Activated CD4-positive, alpha-beta memory T cell treated with anti-CD3 and anti-CD28 coated beads for 36 hours (primary cell): ENCODE measurements at regions not wholly inside any gene's neighbourhood (a gene's known extent, or its start where the extent isn't known, plus 50 kb on each side); places are given as distances from the start of the nearest gene placed in this dataset.
"Not testable (repeated sequence)": the region's sequence is repeated elsewhere in the genome, so short reads cannot be mapped to it uniquely, and the experiment has no call there.

Source experiments
- CTCF ChIA-PET: fragments of 350-600 bp; sonication (Branson Sonifier 250); formaldehyde crosslinking; loops from one replicate; lab custom pipeline; 2021; ENCODE audit warnings: antibody characterized with exemption, inconsistent platforms; lab: Charles Lee
- POLR2A ChIA-PET: fragments of 350-600 bp; sonication (Branson Sonifier 250); formaldehyde crosslinking; loops from one replicate; lab custom pipeline; 2021; ENCODE audit warnings: antibody characterized with exemption; lab: Charles Lee
- DNase-seq: peaks from one replicate; pipeline ENCODE4 v3.0.0-alpha.2; 2020
- H3K27ac Mint-ChIP-seq: one replicate; pipeline ENCODE4 v1.8.0; 2021; ENCODE audit warnings: mixed read lengths
- H3K27me3 Mint-ChIP-seq: one replicate; pipeline ENCODE4 v1.8.0; 2021; ENCODE audit warnings: mixed read lengths
- H3K36me3 Mint-ChIP-seq: one replicate; pipeline ENCODE4 v1.8.0; 2021; ENCODE audit warnings: mixed read lengths
- H3K4me1 Mint-ChIP-seq: one replicate; pipeline ENCODE4 v1.8.0; 2021; ENCODE audit warnings: low read depth, mixed read lengths
- H3K4me3 Mint-ChIP-seq: one replicate; pipeline ENCODE4 v1.8.0; 2021; ENCODE audit warnings: mild to moderate bottlenecking, mixed read lengths
- H3K9me3 Mint-ChIP-seq: one replicate; pipeline ENCODE4 v1.8.0; 2021; ENCODE audit warnings: mixed read lengths
- intact Hi-C: fragments of 100-400 bp; cut with micrococcal nuclease; formaldehyde crosslinking; loops from one replicate; pipeline ENCODE4 v1.15.1; 2023

DNA sequence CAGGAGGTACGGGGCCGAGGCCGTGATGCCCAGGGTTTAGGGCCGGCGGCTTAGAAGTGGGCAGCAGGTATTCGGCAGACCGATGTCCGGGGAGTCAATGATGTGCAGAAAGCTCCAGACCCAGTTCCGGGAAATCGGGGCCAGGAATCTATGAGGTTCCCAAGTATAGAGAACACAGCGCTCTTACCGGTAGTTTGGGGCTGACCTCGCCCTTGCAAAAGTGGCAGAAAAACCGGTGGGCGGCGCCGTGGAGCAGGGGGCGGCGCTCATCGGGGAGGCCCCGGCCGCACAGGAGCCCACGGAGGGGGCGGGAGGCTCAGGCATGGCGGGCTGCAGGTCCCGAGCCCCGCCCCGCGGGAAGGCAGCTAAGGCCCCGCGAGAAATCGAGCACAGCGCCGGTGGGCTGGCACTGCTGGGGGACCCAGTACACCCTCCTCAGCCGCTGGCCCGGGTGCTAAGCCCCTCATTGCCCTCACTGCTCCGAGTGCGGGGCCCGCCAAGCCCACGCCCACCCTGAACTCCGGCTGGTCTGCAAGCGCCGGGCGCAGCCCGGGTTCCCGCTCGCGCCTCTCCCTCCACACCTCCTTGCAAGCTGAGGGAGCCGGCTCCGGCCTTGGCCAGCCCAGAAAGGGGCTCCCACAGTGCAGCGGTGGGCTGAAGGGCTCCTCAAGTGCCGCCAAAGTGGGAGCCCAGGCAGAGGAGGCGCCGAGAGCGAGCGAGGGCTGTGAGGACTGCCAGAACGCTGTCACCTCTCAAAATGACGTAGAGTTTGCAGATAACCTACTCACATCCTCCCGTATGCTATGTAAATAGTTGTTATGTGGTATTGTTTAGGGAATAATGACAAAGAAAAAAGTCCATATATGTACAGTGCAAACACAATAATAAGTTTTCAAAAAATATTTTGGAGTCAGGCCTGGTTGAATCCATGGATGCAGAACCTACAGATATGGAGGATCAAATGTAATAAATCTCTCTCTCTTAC lies 80.6 kb upstream of the NBPF20 start:
- H3K27me3 Mint-ChIP-seq, H3K36me3 Mint-ChIP-seq, DNase-seq, CTCF ChIA-PET, H3K9me3 Mint-ChIP-seq, intact Hi-C loops, H3K27ac Mint-ChIP-seq, POLR2A ChIA-PET, H3K4me3 Mint-ChIP-seq, H3K4me1 Mint-ChIP-seq: not testable (repeated sequence)

DNA sequence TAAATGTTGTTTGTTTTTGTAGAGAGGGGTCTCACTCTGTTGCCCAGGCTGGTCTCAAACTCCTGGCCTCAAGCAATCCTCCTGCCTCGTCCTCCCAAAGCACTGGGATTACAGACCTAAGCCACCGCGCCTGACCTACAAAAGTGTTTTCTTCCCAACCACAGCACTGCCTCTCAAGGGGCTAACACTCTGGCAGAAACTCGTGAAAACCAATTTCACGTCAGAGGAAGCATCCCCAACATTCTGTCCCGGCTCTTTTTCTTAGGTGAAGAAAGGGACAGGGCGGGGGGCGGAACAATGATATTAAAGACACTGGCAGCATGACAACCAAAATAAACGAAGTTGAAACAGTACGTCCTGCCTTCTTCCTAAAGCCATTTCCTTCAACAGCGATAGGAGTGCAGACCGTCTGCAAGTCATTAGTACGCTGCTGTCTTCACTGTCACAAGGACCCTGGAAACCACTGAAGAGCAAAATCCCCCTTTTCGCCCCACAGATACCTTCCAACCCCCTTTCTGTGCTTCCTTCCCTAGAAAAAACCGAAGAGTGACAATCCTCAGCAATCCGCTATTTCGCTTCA lies 79.5 kb upstream of the NBPF20 start:
- DNase-seq, CTCF ChIA-PET, H3K9me3 Mint-ChIP-seq, H3K27ac Mint-ChIP-seq, H3K4me3 Mint-ChIP-seq, intact Hi-C loops, H3K27me3 Mint-ChIP-seq, H3K36me3 Mint-ChIP-seq, H3K4me1 Mint-ChIP-seq, POLR2A ChIA-PET: not testable (repeated sequence)

DNA sequence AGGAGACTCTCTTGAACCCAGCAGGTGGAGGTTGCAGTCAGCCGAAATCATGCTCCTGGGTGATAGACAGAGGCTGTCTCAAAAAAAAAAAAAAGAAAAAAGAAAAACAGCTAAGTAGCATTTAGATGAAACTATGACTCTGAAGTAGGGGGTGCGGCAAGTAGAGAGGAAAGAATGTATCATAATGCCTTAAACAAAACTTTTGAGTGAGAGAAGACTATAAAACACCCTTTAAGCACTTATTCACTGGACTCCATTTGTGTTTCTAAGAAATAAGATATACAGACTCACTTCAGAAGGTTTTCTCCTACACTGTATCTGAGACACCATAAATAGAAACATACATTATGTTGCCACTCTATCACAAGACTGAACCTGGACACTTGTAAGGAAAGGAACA lies 78.9 kb upstream of the NBPF20 start:
- H3K27me3 Mint-ChIP-seq, H3K9me3 Mint-ChIP-seq, DNase-seq, H3K27ac Mint-ChIP-seq, H3K4me1 Mint-ChIP-seq, H3K4me3 Mint-ChIP-seq, H3K36me3 Mint-ChIP-seq, POLR2A ChIA-PET, CTCF ChIA-PET, intact Hi-C loops: not testable (repeated sequence)

DNA sequence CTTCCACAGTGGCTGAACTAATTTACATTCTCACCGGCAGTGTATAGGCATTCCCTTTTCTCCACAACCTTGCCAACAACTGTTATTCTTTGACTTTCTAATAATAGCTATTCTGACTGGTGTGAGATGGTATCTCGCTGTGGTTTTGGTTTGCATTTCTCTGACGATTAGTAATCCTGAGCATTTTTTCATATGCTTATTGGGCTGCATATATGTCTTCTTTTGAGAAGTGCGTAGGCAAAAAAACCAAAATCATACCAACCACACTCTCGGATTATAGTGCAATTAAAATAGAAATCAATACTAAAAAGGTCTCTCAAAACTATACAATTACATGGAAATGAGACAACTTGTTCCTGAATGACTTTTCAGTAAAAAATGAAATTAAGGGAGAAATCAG lies 74.8 kb upstream of the NBPF20 start:
- POLR2A ChIA-PET, DNase-seq, H3K4me1 Mint-ChIP-seq, H3K4me3 Mint-ChIP-seq, CTCF ChIA-PET, H3K36me3 Mint-ChIP-seq, intact Hi-C loops, H3K9me3 Mint-ChIP-seq, H3K27ac Mint-ChIP-seq, H3K27me3 Mint-ChIP-seq: not testable (repeated sequence)

DNA sequence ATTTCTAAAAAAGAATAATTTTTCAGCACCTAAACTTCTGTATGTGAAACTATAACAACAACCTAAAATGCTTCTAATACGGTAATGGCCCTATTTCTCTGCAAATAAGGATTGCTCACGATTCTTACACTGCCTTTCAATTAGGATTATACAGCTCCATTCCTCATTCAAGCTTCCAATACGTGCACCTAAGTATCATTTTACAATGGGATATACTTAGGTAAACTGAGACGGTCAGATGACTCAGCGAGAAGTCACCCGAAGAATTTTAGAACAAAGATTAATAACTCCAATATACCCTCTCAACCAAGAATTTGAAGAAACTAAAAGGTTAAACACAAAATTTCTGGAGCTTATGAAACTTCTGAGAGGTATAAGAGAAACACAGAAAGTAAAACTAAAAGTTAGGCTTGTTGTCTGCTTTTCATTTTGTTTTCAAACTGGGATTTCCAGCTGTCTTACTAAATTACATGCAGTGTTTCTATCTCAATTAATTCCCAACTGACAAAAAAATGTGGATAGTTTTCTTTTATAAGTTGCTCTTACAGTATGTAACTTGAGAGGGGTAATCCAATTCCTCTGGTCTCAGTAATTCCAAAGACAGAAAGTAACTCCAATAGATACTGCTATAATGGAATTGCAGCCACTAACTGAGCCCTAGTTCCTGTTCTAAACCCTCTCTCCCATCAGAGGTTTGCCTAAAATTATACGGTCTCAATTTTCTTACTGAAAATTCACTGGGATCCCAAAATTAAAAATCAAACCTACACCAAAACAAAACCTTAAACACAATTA lies 69.9 kb upstream of the NBPF20 start:
- CTCF ChIA-PET: not testable (repeated sequence)

DNA sequence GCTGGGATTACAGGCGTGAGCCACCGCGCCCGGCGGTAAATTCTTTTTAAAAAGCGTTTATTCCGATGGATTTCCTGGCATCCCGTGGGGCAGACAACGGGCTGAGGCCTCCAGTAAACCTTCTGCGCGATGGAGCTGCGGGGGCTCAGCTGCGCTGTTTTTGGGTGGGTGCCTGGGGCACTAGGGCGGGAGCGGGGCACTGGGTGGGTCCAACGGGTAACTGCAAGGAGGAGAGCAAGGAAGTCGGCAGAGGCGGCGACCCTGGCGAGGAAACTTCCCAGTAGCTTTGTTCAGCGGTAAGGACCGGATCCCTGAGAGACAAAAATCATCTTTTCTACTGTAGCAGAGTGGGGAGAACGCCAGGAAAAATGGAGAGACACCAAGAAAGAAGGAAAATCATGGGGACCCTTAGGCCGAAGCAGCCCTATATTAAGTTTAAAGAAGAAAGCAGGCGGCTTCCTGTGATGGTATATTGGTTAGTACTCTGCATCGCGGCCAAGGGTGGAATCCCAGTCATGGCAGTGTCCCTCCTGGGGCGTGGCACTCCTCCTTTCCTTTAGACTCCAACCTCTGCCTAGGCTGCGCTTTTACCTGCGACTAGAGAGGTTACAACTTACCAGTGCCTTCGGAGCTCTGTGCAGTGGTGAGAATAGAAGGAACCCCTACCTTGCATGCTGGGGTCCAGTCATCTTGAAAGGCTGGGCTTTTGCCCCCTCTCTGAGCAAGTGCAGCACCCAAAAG lies 63.0 kb upstream of the NBPF20 start:
- POLR2A ChIA-PET, intact Hi-C loops, H3K36me3 Mint-ChIP-seq, DNase-seq, H3K9me3 Mint-ChIP-seq, CTCF ChIA-PET, H3K27me3 Mint-ChIP-seq, H3K4me1 Mint-ChIP-seq, H3K27ac Mint-ChIP-seq: not testable (repeated sequence)
- H3K4me3 Mint-ChIP-seq: peak overlapping the region; percentile 50

More for the DNA sequence above, 69.9 kb upstream of the NBPF20 start:
- POLR2A ChIA-PET, DNase-seq, H3K27ac Mint-ChIP-seq, H3K4me3 Mint-ChIP-seq, intact Hi-C loops, H3K27me3 Mint-ChIP-seq, H3K9me3 Mint-ChIP-seq, H3K36me3 Mint-ChIP-seq, H3K4me1 Mint-ChIP-seq: not testable (repeated sequence)

DNA sequence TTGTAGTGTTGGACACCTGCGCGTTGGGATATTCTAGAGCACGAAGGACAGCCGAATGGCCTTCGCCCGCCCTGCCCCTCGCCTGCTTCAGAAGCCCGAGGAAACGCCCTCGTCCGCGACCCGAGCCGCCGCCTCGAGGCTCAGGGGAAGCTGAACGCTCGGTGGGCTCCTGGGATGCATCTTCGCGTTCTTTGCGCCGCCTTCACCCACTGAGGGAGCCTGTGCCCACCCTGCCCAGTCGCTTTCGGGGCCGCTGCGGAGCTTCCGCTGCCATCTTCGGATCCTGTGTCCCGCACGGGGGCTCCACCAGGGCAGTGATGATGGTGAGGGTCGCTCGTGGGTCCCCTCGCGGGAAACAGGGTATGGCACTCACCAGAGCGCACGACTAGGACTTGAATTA lies 61.8 kb upstream of the NBPF20 start:
- H3K4me1 Mint-ChIP-seq, H3K36me3 Mint-ChIP-seq, intact Hi-C loops, CTCF ChIA-PET, H3K27me3 Mint-ChIP-seq, H3K27ac Mint-ChIP-seq, DNase-seq, H3K4me3 Mint-ChIP-seq, POLR2A ChIA-PET, H3K9me3 Mint-ChIP-seq: not testable (repeated sequence)

DNA sequence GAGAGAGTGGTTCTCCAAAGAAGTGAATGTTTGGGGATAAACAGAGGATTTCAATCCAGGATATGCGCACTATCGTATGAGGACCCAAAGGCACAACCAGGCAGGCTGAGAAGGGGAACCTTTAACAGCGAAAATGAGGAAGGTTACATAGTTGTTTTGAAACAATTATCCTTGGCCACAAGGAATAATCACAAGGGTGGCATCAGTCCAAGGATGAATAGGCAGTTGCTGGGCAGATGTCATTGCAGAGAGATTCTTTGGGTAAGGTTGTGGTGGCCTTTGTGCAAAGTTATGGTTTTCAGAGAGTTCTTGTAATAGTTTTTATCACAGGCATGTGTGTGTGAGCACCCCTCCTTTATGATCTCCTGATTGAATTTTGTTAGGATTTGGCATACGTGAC lies 58.9 kb upstream of the NBPF20 start:
- DNase-seq, intact Hi-C loops, H3K27ac Mint-ChIP-seq, H3K4me3 Mint-ChIP-seq, H3K9me3 Mint-ChIP-seq, H3K4me1 Mint-ChIP-seq, H3K27me3 Mint-ChIP-seq, POLR2A ChIA-PET, CTCF ChIA-PET, H3K36me3 Mint-ChIP-seq: not testable (repeated sequence)

DNA sequence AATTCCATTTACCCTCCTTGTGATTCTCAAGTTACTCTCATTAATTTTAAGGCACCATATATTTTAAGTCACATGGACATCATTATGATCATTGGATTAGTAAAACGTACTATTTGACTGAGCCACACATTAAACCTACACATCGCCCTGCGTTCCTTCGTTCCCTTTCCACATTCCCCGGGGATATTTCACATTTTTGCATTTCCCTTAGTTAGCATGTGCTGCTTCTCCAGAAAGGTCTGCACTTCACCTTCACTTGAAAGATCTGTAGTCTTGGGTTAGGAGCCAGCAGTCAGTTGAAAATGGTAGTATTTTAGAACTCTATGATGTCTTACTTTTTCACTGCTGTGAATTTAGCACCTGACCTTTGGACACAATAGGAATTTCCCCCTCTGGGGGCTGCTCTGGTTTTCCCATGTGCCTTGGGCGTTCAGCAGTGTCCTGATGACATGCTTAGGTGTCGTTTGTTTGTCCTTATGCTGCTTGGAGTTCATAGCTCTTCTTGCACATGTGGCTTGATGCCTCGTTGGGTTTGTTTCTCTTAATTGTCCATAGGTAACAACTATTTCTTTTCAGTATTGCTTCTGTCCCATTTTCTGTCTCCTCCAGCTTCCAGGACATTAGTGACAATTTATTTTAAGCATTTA lies 56.9 kb upstream of the NBPF20 start:
- H3K27ac Mint-ChIP-seq, POLR2A ChIA-PET: not testable (repeated sequence)

DNA sequence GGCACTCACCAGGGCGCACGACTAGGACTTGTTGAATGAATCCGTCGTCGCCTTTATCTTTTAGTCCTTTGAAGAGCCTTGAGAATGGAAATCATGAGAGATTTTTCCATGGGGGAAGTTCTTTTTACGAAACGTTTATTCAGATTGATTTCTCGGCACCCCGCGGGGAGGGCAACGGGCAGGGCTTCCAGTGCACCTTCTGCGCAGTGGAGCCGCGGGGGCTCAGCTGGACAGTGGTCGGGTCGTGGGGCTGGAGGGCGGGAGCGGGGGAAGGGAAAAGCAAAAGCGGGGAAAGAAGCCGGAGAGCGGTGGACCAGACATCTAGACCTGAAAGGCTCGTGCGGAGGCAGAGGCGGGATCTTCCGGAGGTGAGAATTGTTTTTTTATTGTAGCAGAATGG lies 50.6 kb upstream of the NBPF20 start:
- H3K27me3 Mint-ChIP-seq, H3K36me3 Mint-ChIP-seq, H3K4me1 Mint-ChIP-seq, H3K27ac Mint-ChIP-seq, CTCF ChIA-PET, H3K9me3 Mint-ChIP-seq, POLR2A ChIA-PET, intact Hi-C loops, DNase-seq: not testable (repeated sequence)
- H3K4me3 Mint-ChIP-seq: peak overlapping the region; percentile 77

More for the DNA sequence above, 56.9 kb upstream of the NBPF20 start:
- CTCF ChIA-PET, intact Hi-C loops, H3K27me3 Mint-ChIP-seq, H3K4me3 Mint-ChIP-seq, DNase-seq, H3K4me1 Mint-ChIP-seq, H3K9me3 Mint-ChIP-seq, H3K36me3 Mint-ChIP-seq: not testable (repeated sequence)

DNA sequence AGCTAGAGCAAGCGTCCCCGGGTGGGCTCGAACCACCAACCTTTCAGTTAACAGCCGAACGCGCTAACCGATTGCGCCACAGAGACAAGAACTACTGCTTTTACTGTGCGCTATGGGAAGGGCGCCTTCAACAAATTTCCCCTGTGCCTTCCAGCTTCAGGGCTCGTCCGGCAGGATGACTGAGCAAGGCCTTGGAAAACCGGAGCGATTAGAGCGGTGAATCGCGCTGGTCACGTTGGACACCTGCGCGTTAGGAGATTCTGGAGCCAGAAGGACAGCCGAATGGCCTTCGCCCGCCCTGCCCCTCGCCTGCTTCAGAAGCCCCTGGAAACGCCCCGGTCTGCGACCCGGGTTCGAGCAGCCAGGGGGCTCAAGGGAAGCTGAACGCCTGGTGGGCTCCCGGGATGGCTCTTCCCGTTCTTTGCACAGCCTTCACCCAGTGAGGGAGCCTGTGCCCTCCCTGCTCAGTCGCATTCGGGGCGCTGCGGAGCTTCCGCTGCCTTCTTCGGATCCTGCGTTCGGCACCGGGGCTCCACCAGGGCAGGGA lies 50.0 kb upstream of the NBPF20 start:
- H3K4me3 Mint-ChIP-seq: peak overlapping the region; percentile 77
- H3K27me3 Mint-ChIP-seq, POLR2A ChIA-PET, H3K9me3 Mint-ChIP-seq, intact Hi-C loops, CTCF ChIA-PET, H3K36me3 Mint-ChIP-seq, H3K4me1 Mint-ChIP-seq: not testable (repeated sequence)
- peak overlapping the region; percentile 58 for H3K27ac Mint-ChIP-seq
- peak; percentile 56 for DNase-seq
